Limb (tissue), 2 donors: ENCODE measurements at regions not wholly inside any gene's neighbourhood (a gene's known extent, or its start where the extent isn't known, plus 50 kb on each side); places are given as distances from the start of the nearest gene placed in this dataset.
"Not testable (repeated sequence)": the region's sequence is repeated elsewhere in the genome, so short reads cannot be mapped to it uniquely, and the experiment has no call there.

Experiments
- DNase-seq, 2 donors: peaks; one replicate each; pipeline ENCODE4 v3.0.0-alpha.2; 2016; ENCODE audit errors: extremely low spot score in 2 of 2

DNA sequence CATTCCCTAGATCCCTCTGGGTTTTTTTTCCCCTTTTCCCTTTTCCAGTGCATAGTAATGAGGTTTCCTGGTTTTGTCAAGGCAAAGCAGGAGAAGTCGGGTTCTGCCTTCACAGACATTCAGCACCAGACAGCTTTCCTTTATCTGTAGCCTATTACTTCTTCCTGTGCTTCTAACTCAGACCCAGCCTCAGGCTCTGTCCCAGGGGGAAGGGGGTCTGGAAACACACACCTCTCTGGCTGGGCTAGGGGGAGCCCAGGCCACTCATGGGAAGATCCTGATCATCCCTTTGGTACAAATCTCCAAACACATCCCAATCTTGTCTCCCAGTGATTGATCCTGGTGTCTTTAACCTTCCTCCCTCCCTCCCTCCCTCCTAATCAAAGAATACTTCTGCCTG lies 656.4 kb downstream of the LMO4 start:
- DNase-seq: no peak

DNA sequence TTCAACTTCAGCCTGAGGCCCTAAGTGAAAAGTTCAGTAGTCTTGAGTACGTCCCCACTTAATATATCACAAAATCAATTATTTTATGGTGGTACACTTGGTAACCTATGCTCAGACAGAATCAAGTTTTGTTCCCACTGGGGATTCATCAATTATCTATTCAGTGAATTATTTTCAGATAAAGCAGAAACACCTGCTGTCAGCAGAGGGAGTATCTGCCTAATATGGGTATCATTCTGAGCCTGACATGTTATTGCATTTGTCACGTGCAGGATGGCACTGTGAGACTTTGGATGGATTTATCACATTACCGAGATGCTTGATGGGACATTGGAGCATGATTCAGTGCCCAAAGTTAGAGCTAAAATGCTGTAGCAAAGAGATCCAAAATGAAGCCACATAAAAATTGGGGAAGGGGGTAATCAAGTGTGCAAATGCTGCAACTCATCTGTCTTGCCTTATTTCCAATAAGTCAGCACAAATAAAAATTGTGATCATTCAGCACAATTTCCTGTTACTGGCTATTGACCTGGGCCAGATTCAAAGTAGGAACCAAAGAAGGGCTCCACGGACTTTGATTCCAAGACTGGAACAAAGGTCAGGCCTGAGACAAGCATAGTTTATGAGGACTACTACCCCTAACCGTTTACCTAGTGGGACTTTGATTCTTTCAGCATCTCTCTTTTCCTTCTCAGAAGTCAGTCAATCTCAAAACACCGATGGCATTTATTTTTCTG lies 657.6 kb downstream of the LMO4 start:
- no peak for DNase-seq

DNA sequence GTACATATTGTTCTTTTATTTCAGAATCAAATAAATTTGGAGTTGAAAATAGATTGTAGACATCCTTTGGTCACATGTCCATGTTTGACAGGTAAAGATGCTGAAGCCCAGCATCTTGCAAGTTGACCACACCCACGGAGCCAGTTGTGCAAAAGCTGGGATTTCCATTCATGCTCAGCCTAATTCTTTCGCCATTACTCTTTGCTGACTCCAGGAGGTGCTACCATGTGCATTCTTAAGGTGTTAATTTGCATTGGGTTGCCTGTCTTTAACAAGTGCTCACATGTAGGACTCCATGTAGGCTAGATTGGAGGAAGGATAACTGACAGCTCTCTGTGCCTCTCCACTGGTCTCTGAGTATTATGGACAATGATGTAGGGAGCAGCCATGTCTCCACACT lies 660.7 kb downstream of the LMO4 start:
- DNase-seq: no peak

DNA sequence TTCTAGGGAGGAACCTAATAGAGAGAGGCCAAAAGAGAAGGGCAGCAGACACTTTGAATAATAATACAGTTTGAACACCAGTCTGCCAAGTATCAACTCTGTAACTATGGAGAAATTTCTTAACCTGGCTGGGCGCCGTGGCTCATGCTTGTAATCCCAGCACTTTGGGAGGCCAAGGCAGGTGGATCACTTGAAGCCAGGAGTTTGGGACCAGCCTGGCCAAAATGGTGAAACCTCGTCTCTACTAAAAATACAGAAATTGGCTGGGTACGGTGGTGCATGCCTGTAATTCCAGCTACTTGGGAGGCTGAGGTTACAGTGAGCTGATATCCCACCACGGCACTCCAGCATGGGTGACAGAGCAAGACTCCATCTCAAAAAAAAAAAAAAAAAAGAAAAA lies 663.9 kb downstream of the LMO4 start:
- not testable (repeated sequence) for DNase-seq

DNA sequence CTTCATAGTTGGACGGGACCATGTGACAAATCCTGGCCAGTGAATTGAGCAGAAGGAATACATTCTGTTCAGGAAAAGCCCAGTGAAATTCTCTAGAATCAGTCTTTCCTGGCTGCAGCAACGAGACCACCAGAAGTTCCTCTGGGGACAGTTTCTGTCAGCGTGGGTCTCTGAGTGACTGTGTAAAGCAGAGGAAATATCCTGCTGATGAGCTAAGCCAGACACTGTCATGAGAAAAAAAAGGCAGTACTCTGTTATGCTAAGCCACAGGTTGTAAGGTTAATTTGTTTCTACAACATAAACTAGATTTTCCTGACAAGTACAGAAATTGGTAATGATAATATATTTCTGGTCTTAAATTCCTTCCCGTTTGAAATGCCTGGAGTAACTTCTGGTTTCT lies 664.4 kb downstream of the LMO4 start:
- DNase-seq: no peak

DNA sequence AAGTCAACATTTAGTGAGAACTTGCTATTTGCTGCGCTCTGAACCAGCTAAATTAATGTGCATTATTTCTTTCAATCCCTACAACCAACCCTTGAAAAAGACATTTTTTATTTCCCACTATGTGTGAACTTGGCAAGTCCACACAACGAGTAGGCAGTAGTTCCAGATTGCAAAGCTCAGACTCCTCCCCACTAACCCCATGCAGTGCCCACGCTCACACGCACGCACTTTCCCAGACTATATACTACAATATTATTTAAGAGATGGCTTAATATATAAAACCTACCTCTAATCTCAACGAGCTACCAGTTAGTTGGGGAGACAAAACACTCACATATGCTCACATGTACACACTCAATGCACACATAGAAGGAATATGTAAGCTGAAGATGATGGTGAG lies 671.2 kb downstream of the LMO4 start:
- no peak for DNase-seq

DNA sequence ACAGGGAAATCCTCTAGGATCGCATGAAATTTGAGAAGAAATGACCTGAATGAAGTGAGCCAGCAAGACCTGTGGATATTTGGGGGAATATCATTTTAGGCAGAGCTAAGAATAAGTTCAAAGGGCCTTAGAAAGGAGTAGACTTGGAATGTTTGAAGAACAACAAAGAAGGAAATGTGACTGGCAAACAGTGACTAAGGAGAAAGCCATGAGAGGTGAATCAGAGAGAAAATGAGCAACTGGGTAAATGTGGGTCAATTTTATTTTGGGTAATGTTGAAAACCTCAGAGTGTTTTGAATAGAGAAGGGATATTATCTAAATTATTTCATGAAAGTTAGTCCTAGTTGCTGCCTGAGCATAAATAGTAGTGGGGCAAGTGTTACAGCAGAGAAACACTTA lies 672.8 kb downstream of the LMO4 start:
- DNase-seq: no peak

DNA sequence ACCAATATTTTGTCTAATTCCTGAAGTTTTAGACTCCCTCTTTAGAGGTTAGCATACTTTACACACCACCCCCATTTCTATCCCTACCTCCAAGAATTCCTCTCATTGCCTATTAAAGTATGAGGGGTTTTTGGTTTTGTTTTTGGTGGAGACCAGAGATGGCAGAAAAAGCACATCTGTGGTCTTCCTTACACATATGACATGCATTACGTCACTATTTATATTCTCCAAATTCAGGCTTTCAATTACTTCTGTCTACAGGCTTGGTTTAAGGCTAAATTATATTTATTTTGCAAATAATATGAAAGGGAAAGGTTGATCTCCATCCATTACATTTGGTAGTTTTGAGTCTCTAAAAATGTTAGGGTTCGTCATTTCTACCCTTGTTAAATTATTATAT lies 674.6 kb downstream of the LMO4 start:
- DNase-seq: no peak

DNA sequence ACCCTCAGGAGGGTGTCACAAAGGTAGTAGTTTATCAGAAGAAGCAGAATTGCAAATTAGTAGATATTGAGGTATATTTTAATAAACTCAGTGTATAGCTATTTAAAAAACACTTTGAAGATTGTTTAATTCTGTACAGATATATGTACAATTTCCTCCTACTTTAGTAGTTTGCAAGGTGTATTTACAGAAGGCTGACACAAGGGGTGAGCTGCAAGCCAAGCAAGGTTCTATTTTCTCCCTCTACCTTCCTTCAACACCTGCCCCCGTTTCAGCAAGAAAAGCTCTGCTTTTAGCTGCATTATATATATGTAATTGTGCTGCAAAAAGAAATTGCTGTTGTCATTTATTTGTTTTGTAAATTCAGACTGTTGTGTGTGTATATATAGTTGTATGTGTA lies 674.2 kb upstream of the PKN2 start:
- no peak for DNase-seq

DNA sequence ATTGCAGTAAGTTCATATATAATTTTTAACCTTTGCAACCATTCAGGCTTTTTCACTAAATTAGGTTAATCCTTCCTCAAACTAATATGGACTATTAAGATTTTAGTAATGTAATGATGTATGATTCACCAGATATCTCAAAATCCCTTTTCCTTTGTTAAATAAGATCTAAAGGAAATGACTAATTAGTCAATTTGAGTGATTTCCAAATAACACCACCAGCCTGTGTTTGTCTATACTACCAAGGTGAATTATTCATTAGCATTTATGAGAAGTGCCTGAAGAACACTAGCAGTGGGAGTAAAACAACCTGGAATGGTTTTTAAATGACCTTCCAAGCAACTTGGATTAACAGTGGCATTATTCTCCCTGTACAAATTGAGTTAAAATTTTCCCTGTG lies 670.6 kb upstream of the PKN2 start:
- DNase-seq: no peak

DNA sequence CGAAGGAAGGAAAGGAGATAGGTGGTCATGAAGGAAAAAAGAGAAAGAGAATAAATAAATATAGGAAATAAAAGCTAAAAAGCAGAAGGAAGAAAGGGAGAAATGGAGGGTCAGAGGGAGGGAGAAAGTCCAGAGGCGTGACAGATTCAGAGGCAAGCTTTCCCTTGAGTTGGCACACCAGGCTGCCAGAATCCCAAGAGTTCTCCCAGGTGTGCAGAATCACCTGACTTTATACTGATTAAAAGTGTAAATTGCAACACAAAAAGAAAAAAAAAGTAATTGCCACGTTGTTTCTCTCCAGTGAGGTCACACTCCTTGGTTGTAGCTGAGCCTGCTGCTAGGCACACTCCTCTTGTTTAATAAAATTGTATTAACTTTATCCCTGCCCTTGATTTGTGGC lies 669.9 kb upstream of the PKN2 start:
- DNase-seq: no peak

DNA sequence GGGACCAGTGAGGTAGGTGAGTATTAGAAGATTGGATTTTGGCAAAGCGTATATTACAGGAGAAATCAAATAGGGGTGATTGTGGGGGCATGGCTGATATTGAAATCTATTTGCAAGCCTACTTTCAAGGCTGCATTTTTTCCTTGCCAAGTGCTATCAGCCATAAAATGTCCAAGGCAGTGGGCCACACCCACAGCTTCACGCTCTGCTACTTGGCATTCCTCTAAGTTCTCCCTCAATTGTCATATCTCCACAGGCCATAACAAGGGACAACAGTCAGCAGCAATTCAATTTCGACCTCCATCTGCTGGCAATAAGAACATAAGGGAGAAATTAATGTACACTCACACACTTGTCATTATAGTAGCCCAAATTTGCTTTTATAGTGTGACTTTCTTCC lies 667.1 kb upstream of the PKN2 start:
- DNase-seq: no peak

DNA sequence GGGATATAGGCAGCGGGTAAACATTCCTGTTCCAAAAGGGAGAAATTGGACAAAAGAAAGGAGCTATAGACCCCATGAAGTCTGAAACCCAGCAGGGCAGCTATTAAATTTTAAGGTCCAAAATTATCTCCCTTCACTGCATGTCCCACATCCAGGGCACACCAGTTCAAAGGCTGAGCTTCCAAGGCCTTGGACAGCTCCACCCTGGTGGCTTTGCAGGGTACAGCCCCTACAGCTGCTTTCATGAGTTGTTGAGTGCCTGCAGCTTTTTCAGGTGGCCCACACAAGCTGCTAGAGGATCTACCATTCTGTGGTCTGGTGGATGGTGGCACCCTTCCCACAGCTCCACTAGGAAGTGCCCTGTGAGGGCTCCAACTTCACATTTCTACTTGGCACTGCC lies 662.5 kb upstream of the PKN2 start:
- no peak for DNase-seq

DNA sequence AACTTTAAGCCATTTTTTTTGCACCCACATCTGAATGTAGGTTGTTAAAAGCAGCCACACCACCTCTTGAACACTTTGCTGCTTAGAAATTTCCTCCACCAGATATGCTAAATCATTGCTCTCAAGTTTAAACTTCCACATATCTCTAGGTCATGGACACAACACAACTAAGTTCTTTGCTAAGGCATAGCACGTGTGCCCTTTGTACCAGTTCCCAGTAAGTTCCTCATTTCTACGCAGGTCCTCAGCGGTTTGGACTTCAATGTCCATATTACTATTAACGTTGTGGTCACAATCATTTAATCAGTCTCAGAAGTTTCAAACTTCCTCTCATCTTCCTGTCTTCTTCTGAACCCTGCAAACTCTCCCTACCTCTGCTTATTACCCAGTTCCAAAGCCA lies 661.6 kb upstream of the PKN2 start:
- no peak for DNase-seq

DNA sequence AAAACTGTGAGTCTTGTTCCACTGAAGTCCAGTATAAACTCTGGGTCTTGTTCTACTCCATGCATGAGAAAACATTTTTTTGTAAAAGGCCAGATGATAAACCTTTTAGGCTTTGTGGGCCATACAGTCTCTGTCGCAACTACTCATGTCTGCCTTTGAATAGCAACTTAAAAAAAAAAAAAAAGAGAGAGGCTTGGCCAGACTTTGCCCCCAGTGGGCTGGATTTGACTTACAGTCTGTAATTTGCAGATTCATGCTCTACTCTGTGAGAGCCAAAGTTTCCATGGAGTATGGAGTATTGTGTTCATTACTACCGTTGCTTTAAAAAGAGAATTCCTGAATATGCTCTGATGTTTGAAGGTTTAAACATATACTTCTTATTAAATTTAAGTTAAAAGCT lies 654.9 kb upstream of the PKN2 start:
- DNase-seq: peak in 1 of 2 donors; percentile 4

DNA sequence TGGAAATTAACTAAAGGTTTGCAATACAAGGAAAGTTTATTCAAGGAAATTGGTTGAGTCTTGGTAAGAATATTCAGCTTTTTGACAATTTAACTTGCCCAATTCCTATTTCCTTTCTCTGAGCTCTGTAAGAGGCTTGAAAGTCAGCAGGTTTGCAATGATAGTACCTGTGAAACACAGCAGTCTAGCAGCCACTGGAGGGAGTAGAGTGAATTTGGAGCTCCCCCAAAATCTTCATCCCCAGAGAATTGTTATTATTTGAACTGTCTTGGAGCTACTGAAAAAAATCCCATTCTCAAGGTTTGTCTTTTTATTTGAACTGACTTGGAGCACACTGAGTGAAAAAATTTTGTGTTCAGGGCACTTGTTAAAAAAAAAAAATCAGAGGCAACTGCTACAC lies 654.2 kb upstream of the PKN2 start:
- no peak for DNase-seq

DNA sequence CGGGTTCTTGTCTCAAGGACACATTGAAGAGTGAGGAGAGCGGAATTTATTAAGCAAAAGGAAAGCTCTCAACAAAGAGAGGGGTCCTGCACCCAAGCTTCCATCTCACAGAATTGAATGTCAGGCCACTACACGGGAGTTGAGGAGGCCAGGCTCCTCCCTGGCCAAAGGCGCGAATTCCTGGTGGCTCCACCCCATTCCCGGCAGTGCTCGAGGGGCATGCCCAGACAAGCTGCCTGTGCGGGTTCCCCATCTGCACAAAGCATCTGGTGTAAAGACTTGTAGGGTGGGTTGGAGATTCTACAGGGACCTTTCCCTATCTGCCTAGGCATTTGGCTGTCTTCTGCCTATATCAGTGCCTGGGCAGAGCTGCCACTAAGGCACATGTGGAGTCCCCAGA lies 648.5 kb upstream of the PKN2 start:
- DNase-seq: no peak

DNA sequence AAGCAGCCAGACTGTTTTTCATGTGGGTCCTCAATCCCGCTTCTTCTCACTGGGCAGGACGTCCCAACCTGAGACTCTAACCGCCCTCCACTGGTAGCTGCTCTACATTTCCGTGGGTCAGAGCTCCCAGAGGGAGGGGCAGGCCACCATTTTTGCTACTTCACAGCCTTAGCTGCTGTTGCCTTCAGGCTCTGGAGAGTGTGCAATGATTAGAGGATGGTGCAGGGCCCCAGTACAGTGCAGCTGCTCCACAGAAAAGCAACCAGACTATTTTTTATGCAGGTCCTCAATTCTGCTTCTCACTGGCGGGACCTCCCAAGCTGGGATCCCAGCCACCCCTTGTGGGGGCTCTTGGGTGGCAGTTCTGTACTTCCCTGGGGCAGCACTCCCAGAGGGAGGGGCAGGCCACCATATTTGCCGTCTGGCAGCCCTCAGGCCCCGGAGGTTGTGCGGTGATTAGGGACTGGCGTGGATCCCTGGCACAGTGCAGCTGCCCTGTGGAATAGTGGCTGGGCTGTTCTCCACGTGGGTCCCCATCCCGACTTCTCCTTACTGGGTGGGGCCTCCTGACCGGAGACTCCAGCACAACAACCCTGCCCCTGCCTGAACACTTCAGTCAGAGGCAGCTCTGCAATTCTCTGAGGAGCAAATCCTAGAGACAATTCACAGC lies 647.6 kb upstream of the PKN2 start:
- DNase-seq: no peak

DNA sequence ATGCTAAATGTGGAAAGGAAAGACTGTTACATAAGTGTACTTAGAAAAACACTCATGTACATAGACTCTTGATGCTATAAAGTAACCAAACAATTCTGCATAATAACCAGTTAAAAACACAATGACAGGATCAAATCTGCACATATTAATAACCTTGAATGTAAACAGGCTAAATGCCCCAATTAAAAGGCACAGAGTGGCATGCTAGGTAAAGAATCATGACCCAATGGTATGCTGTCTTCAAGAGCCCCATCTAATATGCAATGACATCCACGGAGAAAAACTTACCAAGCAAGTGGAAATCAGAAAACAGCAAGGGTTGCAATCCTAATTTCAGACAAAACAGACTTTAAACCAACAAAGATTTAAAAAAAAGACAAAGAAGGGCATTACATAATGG lies 644.8 kb upstream of the PKN2 start:
- no peak for DNase-seq

DNA sequence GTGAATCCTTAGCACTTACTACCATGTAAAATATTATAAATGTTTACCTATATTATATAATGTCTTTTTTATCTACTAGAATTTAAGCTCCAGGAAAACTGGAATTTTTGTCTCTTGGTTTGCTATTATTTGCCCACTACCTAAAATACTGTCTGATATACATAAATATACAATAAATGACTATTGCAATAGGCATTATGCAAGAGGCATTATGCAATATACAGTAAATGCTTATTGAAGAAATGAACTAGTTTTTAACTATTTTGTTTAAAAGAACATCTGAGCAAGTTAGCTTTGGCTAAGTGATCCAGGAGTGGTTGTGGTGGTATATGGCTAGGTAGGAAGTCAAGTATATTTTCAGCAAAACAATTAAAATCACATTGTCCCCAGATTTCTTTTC lies 640.2 kb upstream of the PKN2 start:
- DNase-seq: no peak

DNA sequence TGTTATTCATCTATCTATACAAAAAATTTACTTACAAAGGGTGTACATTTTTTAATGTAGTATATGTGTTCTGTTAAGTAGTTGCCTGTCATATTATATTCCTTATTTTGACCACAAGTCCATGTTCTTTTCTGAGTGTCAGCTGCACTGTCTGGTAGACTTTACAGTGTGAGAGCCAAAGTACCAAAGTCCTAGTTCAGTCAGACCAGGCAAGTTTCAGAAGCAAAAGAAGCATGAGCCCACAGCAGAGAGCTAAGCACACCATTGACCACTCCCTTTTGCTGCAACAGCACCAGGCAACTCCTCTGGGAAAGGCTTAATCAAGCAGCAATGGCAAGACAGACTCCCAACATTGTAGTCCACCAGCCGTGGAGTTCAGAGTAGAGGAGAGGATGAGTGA lies 631.9 kb upstream of the PKN2 start:
- no peak for DNase-seq

DNA sequence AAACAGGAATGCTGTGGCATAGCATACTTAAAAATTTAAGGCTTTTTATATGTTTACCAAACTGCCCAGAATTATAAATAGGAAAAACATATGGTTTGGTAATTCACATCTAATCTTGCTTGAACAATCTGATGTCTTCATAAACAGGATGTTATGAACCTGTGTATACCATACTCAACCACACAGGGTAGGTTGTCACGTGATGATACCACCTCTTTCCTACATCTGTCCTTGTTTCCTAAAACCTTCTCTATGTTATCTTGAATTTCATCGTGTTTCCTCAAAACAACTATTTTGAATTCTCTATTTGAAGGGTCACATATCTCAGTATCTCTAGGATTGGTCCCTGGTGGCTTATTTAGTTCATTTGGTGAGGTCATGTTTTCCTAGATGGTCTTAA lies 631.0 kb upstream of the PKN2 start:
- no peak for DNase-seq

DNA sequence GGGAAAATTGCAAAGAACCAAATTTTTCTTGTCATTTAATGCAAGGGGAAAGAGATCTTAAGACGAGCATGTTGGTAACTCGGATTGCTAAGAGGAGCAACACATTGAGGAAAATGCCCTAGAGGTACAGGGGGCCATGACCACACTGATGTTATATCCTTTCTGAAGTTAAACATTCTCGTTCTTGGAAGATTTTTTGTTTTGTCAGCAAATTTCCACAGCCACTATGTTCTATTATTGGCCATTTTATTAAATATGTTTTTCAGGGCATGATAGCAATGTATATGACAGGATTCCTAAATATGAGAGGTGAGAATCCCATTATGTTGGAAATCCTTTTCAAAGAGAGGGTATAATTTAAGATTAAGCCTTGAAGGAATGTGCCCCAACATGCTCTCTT lies 627.2 kb upstream of the PKN2 start:
- DNase-seq: no peak

DNA sequence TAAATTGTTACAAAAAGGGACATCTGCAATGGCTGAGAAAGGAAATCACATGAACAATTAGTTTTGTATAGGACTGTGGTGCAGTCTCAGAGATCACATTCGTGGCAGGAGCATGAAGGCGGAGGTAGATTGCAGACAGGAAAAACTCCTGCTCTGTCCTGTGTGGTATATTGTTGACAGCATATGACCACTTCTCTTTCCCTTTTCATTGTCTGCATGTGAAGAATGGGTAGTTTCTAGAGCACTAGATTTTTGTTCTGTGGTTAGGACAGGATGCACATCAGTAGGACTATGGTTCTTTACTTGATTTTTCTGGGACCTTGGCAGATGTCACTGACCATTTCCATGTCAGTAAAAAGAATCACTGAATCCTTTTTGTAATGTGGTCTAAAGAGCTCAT lies 625.9 kb upstream of the PKN2 start:
- DNase-seq: no peak
